Fibroblast of lung (primary cell): ENCODE measurements at regions not wholly inside any gene's neighbourhood (a gene's known extent, or its start where the extent isn't known, plus 50 kb on each side); places are given as distances from the start of the nearest gene placed in this dataset.

Experiments used
- DNase-seq, 2 donors: peaks; one replicate each; pipeline versions ENCODE4 v3.0.0 to v3.0.0-alpha.2; 2010; ENCODE audit warnings: low read depth in 2 of 2
- H2AFZ ChIP-seq: 2 replicates; pipeline ENCODE4 v1.5.1; 2012; ENCODE audit warnings: low read length, control low read depth, inconsistent platforms
- H3K27ac ChIP-seq: 2 replicates; pipeline ENCODE4 v1.5.1; 2011; ENCODE audit warnings: low read length, control low read depth; ENCODE audit not compliant: insufficient read depth
- H3K27me3 ChIP-seq: 2 replicates; pipeline ENCODE4 v1.5.1; 2011; ENCODE audit warnings: mild to moderate bottlenecking, low read length; ENCODE audit not compliant: control insufficient read depth, insufficient read depth
- H3K36me3 ChIP-seq: 2 replicates; pipeline ENCODE4 v1.5.1; 2011; ENCODE audit warnings: low read length; ENCODE audit not compliant: control insufficient read depth, insufficient read depth
- H3K4me1 ChIP-seq: 2 replicates; pipeline ENCODE4 v1.5.1; 2011; ENCODE audit warnings: low read length; ENCODE audit not compliant: control insufficient read depth, insufficient read depth; ENCODE audit errors: extremely low read depth
- H3K4me2 ChIP-seq: 2 replicates; pipeline ENCODE4 v1.5.1; 2011; ENCODE audit warnings: low read length, control low read depth; ENCODE audit not compliant: insufficient read depth; ENCODE audit errors: extremely low read depth
- H3K4me3 ChIP-seq, 4 experiments: fragments of 200-600 bp in 1 of 4; sonication (generic) in 1 of 4; replicated peaks in 1 of 4; 2 replicates each; pipeline ENCODE4 v1.5.1; 2011 to 2016; ENCODE audit warnings: low read length in 4 of 4, low read depth in 3 of 4, mild to moderate bottlenecking in 3 of 4, control low read depth in 2 of 4, inconsistent platforms in 1 of 4, mixed read lengths in 1 of 4; ENCODE audit not compliant: insufficient read depth in 1 of 4; ENCODE audit errors: control extremely low read depth in 1 of 4
- H3K79me2 ChIP-seq: 2 replicates; pipeline ENCODE4 v1.5.1; 2012; ENCODE audit warnings: mild to moderate bottlenecking, low read length, inconsistent platforms; ENCODE audit not compliant: control insufficient read depth, insufficient read depth
- H3K9ac ChIP-seq: 2 replicates; pipeline ENCODE4 v1.5.1; 2011; ENCODE audit warnings: mild to moderate bottlenecking, low read length, control low read depth; ENCODE audit not compliant: insufficient read depth
- H3K9me3 ChIP-seq: 2 replicates; pipeline ENCODE4 v1.5.1; 2012; ENCODE audit warnings: low read depth, low read length; ENCODE audit not compliant: control insufficient read depth, insufficient read depth
- H4K20me1 ChIP-seq: 2 replicates; pipeline ENCODE4 v1.5.1; 2011; ENCODE audit warnings: low read length; ENCODE audit not compliant: control insufficient read depth, insufficient read depth; ENCODE audit errors: extremely low read depth
- CTCF ChIP-seq, 2 donors: IDR thresholded peaks in 1 of 2; conservative IDR thresholded peaks in 1 of 2; 1 replicate in 1 of 2; 2 replicates in 1 of 2; pipeline ENCODE4 v1.5.1; 2011 to 2012; ENCODE audit warnings: low read length in 2 of 2, control low read depth in 1 of 2, inconsistent platforms in 1 of 2, low read depth in 1 of 2, mild to moderate bottlenecking in 1 of 2
- EZH2 ChIP-seq: IDR thresholded peaks from 2 replicates; pipeline ENCODE4 v1.5.1; 2012; ENCODE audit warnings: low read length, control low read depth, mild to moderate bottlenecking; ENCODE audit errors: missing control alignments

- H3K9me3 ChIP-seq, result no peaks in the 10 kb centered on the region
Observed at GRCh38 chr1:223016381-223016780, 126.7 kb downstream of the TLR5 start.

GRCh38 chr1:223016890-223017289 lies 126.2 kb downstream of the TLR5 start:
- Histone ChIP-seq H4K20me1 (no peaks in the 10 kb centered on the region), H3K4me3 (no peak overlapping the region), H3K4me2 (no peak overlapping the region), H2AFZ (no peak overlapping the region), H3K27me3 (no peaks in the 10 kb centered on the region), H3K9me3 (no peaks in the 10 kb centered on the region), H3K36me3 (no peaks in the 10 kb centered on the region), H3K9ac (no peak overlapping the region), H3K27ac (no peak overlapping the region), H3K4me1 (no peaks in the 10 kb centered on the region), H3K79me2 (no peaks in the 10 kb centered on the region)
- no peak for DNase-seq
- no peak for TF ChIP-seq CTCF (conservative IDR thresholded peaks at IDR 0.05 in 1 of 2, IDR thresholded peaks at IDR 0.05 in 1 of 2; ENCODE audit: low read depth in 1 of 2, low read length in 2 of 2)
- TF ChIP-seq EZH2, result no peak

More at GRCh38 chr1:223016381-223016780, 126.7 kb downstream of the TLR5 start:
- no peak for DNase-seq
- no peak overlapping the region for H3K27ac ChIP-seq
- H3K4me2 ChIP-seq, result no peak overlapping the region
- no peak overlapping the region for H3K4me3 ChIP-seq
- H3K79me2 ChIP-seq, result no peaks in the 10 kb centered on the region
- TF ChIP-seq EZH2 (no peak), CTCF (conservative IDR thresholded peaks at IDR 0.05 in 1 of 2, IDR thresholded peaks at IDR 0.05 in 1 of 2; ENCODE audit: low read depth in 1 of 2, low read length in 2 of 2) (no peak)
- no peaks in the 10 kb centered on the region for H4K20me1 ChIP-seq
- H3K4me1 ChIP-seq, result no peaks in the 10 kb centered on the region
- no peak overlapping the region for H3K9ac ChIP-seq
- no peak overlapping the region for H2AFZ ChIP-seq
- H3K36me3 ChIP-seq, result no peaks in the 10 kb centered on the region
- no peaks in the 10 kb centered on the region for H3K27me3 ChIP-seq

DNA sequence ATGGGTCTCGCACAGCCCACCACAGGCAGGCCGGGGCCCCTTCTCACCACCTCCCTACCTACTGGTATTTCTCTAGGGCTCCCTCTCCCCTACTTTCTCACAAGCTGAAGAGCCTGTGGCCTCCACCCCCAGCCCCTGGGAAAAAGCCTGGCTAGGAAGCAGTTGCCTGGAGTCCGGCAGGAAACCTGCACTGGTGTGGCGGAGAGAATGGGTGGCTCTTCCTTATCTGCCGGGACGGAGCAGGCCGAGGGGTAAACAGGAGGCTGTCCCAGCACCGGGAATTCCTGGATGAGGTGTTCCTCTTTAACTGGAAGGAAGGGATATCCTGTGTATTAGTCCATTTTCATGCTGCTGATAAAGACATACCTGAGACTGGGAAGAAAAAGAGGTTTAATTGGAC lies 125.8 kb downstream of the TLR5 start:
- Histone ChIP-seq H2AFZ (no peak overlapping the region), H3K27ac (no peak overlapping the region), H3K9ac (no peak overlapping the region), H3K9me3 (no peaks in the 10 kb centered on the region), H3K36me3 (no peaks in the 10 kb centered on the region), H3K27me3 (no peaks in the 10 kb centered on the region), H3K79me2 (no peaks in the 10 kb centered on the region), H4K20me1 (no peaks in the 10 kb centered on the region), H3K4me1 (no peaks in the 10 kb centered on the region), H3K4me2 (no peak overlapping the region), H3K4me3 (no peak overlapping the region)
- TF ChIP-seq EZH2, result no peak
- TF ChIP-seq CTCF (conservative IDR thresholded peaks at IDR 0.05 in 1 of 2, IDR thresholded peaks at IDR 0.05 in 1 of 2; ENCODE audit: low read depth in 1 of 2, low read length in 2 of 2), result no peak
- DNase-seq, result no peak
